ENCODE measurements at regions not wholly inside any gene's neighbourhood (a gene's known extent, or its start where the extent isn't known, plus 50 kb on each side); places are given as distances from the start of the nearest gene placed in this dataset.

GRCh38 chr13:73765651-73766384 lies 368.4 kb downstream of the KLF12 start:
- peak; percentile 2 to 3 for DNase-seq
- TF ChIP-seq POLR2A (IDR thresholded peaks at IDR 0.05; ENCODE audit: low read length) (no peak), GATA1 (IDR thresholded peaks at IDR 0.05; ENCODE audit: low read depth, low read length) (no peak)

DNA sequence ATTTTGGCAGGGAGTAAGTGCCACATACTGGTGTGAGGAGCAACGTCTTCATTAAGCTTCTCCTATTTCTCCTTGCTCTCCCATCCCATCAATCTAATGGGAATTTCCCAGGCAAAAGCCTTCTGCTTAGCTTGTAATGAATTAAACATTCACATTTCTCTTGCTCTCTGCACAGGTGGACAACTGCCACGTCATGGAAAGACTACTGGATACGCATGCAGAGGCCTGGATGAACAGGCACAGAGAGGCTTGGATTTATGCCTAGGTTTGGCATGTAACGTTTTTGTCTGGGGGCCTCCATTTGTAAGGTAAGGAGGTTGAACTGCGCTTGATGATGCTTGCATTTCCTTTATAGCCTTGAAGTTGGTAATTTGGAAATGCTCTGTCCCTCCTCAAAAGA lies 374.8 kb downstream of the KLF12 start:
- no peak for DNase-seq
- TF ChIP-seq POLR2A (IDR thresholded peaks at IDR 0.05; ENCODE audit: low read length) (no peak), GATA1 (IDR thresholded peaks at IDR 0.05; ENCODE audit: low read depth, low read length) (no peak)

DNA sequence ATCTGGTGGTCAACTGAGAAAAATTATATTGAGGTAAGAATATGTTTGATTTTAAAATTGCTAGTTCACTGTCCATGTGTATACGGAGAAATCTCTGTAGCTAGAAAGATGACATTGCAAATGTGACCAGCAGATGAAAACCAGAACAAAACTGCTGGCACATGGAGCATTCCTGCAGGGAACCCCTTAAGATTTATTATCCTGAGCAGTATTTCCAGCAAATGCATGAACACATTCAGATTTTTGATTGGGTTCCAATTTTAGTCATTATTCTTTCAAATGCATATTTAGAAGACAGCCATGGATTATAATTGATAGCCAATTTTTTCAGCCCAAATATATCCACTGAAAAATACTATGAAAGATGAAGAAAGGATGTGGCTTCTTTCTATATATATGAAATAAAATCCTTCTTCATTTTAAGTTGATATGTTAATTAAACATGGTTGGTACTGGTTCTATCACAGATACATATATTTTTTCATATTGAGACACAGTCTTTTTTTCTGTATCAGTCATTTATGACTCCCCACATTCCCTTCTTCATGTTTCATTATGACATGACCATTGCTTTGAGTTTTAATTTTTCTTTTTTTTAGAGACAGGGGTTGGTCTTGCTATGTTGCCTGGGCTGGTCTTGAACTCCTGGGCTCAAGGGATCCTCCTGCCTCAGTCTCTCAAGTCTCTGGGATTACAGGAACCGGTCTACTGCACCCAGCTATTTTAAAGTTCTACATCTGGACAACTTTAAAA lies 376.5 kb downstream of the KLF12 start:
- TF ChIP-seq GATA1 (IDR thresholded peaks at IDR 0.05; ENCODE audit: low read depth, low read length) (no peak), POLR2A (IDR thresholded peaks at IDR 0.05; ENCODE audit: low read length) (no peak)
- DNase-seq: no peak

- DNase-seq: peak; percentile 21 to 51
These were observed 379.4 kb downstream of the KLF12 start for GRCh38 chr13:73754727-73755292.

DNA sequence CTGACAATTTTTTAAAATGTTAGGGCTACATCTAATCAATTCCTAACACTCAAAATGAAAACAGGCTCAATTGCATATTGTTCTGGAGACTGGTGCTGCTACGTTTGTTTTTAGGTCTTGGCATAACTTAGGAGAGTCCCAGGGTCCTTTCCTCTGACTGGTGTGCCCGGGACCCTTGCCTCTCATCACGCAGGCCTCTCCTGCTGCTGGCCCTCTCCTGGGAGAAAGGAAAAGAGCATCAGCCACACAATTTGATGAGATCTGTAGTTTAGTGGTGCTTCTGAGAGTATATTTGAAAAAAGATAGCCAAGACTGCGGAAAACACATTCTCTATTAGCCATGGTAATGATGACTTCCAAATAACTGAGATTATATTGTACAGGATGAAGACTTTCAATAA lies 380.0 kb downstream of the KLF12 start:
- no peak for DNase-seq
- TF ChIP-seq GATA1 (IDR thresholded peaks at IDR 0.05; ENCODE audit: low read depth, low read length) (no peak), POLR2A (IDR thresholded peaks at IDR 0.05; ENCODE audit: low read length) (no peak)

More at GRCh38 chr13:73754727-73755292, 379.4 kb downstream of the KLF12 start:
- TF ChIP-seq POLR2A (IDR thresholded peaks at IDR 0.05; ENCODE audit: low read length) (no peak), GATA1 (IDR thresholded peaks at IDR 0.05; ENCODE audit: low read depth, low read length) (no peak)

DNA sequence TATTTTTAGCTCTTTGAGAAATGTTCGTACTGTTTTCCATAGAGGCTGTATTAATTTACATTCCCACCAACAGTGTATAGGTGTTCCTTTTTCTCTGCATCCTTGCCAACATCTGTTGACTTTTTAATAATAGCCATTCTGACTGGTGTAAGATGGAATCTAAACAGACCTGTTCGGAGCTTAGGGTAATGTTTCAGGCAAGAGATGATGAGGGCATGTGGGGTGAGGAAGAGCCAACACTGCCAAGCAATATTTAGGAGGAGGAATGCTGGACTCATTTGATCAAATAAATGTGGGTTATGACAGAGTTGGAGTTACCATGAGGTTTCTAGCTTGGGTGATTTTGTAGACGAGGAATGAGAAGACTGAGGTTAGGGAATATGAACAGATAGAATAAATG lies 382.9 kb downstream of the KLF12 start:
- TF ChIP-seq POLR2A (IDR thresholded peaks at IDR 0.05; ENCODE audit: low read length) (no peak), GATA1 (IDR thresholded peaks at IDR 0.05; ENCODE audit: low read depth, low read length) (no peak)
- no peak for DNase-seq

- no peak for DNase-seq
- no peak for TF ChIP-seq POLR2A (IDR thresholded peaks at IDR 0.05; ENCODE audit: low read length)
These were observed 385.8 kb downstream of the KLF12 start for GRCh38 chr13:73748404-73748803.

GRCh38 chr13:73745190-73745589 lies 389.0 kb downstream of the KLF12 start:
- no peak for TF ChIP-seq POLR2A (IDR thresholded peaks at IDR 0.05; ENCODE audit: low read length)
- no peak for TF ChIP-seq GATA1 (IDR thresholded peaks at IDR 0.05; ENCODE audit: low read depth, low read length)
- DNase-seq: no peak

- no peak for DNase-seq
- TF ChIP-seq POLR2A (IDR thresholded peaks at IDR 0.05; ENCODE audit: low read length): no peak
- no peak for TF ChIP-seq GATA1 (IDR thresholded peaks at IDR 0.05; ENCODE audit: low read depth, low read length)
These were observed 391.2 kb downstream of the KLF12 start for GRCh38 chr13:73742982-73743381.

DNA sequence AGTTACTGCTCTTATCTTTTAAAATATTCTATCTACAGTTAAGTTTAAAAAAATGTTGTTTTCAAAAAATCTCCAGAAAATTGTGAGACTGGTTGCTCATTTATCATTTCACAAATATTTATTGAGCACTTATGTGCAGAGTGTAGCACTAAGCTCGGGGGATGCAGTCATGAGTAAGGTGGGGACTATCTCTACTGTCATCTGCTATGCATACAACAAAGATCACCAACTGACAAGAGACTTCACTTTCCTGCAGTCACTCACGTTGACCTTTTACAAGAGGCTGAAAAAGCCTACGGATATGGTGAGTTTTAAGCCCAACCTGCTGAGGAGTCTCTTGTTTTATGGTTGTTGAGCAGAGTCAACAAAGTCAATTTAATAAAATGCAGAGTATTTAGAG lies 392.5 kb downstream of the KLF12 start:
- no peak for DNase-seq
- no peak for TF ChIP-seq GATA1 (IDR thresholded peaks at IDR 0.05; ENCODE audit: low read depth, low read length)
- TF ChIP-seq POLR2A (IDR thresholded peaks at IDR 0.05; ENCODE audit: low read length): no peak

DNA sequence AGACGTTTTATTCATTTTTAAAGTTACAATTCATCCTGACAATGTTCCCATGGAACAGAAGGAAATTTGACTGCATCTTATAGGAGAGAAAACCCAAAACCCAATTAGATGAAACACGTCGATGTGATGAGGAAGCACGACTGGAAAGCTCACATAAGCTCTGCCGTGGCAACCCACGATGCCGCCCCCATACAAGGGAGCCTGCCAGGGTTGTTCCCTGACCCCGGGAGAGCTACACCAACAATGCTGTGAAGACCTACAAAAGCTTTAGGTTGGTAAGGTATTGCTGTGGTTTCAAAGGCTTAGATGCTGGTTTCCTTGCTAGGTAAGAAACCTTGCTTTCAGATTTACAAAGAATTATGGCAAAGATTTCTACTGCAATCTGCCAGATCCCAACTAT lies 393.1 kb downstream of the KLF12 start:
- TF ChIP-seq POLR2A (IDR thresholded peaks at IDR 0.05; ENCODE audit: low read length) (no peak), GATA1 (IDR thresholded peaks at IDR 0.05; ENCODE audit: low read depth, low read length) (no peak)
- DNase-seq: no peak

- DNase-seq: no peak
- TF ChIP-seq POLR2A (IDR thresholded peaks at IDR 0.05; ENCODE audit: low read length) (no peak), GATA1 (IDR thresholded peaks at IDR 0.05; ENCODE audit: low read depth, low read length) (no peak)
These were observed 393.5 kb downstream of the KLF12 start for GRCh38 chr13:73740666-73741065.

- no peak for DNase-seq
- TF ChIP-seq POLR2A (IDR thresholded peaks at IDR 0.05; ENCODE audit: low read length) (no peak), GATA1 (IDR thresholded peaks at IDR 0.05; ENCODE audit: low read depth, low read length) (no peak)
These were observed 394.8 kb downstream of the KLF12 start for GRCh38 chr13:73739394-73739793.

DNA sequence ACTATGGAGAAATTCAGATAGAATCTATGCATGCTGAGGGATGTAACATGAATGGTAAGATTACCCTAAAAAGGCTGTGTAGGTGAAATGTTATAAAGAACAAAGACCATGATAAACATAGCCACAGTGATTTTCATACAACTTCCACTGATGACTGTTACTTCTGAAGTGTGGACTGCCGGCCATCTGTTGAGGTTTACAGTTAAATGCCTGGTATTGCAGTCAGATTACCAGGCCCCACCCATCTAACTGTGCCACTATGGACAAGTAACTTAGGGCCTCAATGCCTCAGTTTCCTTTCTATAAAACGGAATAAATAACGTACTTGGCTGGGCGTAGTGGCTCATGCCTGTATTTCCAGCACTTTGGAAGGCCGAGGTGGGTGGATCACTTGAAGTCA lies 395.6 kb downstream of the KLF12 start:
- no peak for TF ChIP-seq POLR2A (IDR thresholded peaks at IDR 0.05; ENCODE audit: low read length)
- no peak for TF ChIP-seq GATA1 (IDR thresholded peaks at IDR 0.05; ENCODE audit: low read depth, low read length)

More for the DNA sequence above, 395.6 kb downstream of the KLF12 start:
- DNase-seq: no peak
